WERI-Rb-1 (cell line): ENCODE measurements at regions not wholly inside any gene's neighbourhood (a gene's known extent, or its start where the extent isn't known, plus 50 kb on each side); places are given as distances from the start of the nearest gene placed in this dataset.

ENCODE experiments used
- DNase-seq: peaks from one replicate; pipeline ENCODE4 v3.0.0-alpha.2; 2020
- H3K27ac ChIP-seq: fragments of 250-450 bp; sonication (Bioruptor Pico); 2 replicates; pipeline ENCODE4 v1.5.1; 2020; ENCODE audit warnings: mild to moderate bottlenecking, moderate library complexity
- H3K27me3 ChIP-seq: fragments of 250-450 bp; sonication (Bioruptor Pico); 2 replicates; pipeline ENCODE4 v1.5.1; 2021; ENCODE audit warnings: mild to moderate bottlenecking, low read depth, moderate library complexity; ENCODE audit not compliant: insufficient read depth, severe bottlenecking
- H3K36me3 ChIP-seq: fragments of 250-450 bp; sonication (Bioruptor Pico); 2 replicates; pipeline ENCODE4 v1.5.1; 2020; ENCODE audit warnings: mild to moderate bottlenecking, moderate library complexity
- H3K4me3 ChIP-seq: 2 replicates; pipeline ENCODE4 v1.5.1; 2011; ENCODE audit warnings: low read depth, mild to moderate bottlenecking, control low read depth, low read length
- H3K9me3 ChIP-seq: fragments of 250-450 bp; sonication (Bioruptor Pico); 2 replicates; pipeline ENCODE4 v1.5.1; 2021; ENCODE audit warnings: mild to moderate bottlenecking, moderate library complexity; ENCODE audit not compliant: severe bottlenecking
- CTCF ChIP-seq: IDR thresholded peaks from 2 replicates; pipeline ENCODE4 v1.5.1; 2011; ENCODE audit warnings: low read depth, mild to moderate bottlenecking, control low read depth, inconsistent platforms, low read length

DNA sequence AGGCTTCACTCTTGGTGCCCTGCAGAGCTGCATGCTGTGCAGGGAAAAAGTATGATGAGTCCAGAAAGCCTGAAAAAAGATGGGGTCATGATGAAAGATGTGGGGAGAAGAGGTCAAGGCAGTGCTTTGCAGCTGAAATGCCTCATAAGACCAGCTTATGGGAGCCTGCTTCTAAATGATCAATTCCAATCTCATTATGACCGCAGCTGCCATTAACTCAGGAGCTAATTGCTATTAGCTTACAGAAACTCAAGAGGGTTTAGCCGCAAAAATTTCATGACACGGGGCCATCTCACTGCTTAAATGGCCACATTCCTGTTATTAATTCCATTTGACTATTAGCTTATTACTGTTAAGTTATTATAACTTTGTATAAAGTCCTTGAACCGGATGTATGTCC lies 502.9 kb upstream of the ZMIZ1 start:
- no peak overlapping the region for H3K27ac ChIP-seq
- no peak overlapping the region for H3K4me3 ChIP-seq
- TF ChIP-seq CTCF = no peak
- H3K9me3 ChIP-seq = no peaks in the 10 kb centered on the region
- H3K27me3 ChIP-seq = no peaks in the 10 kb centered on the region
- no peak for DNase-seq
- H3K36me3 ChIP-seq = no peaks in the 10 kb centered on the region

- no peak for TF ChIP-seq CTCF
- H3K27me3 ChIP-seq = no peaks in the 10 kb centered on the region
- H3K9me3 ChIP-seq = no peaks in the 10 kb centered on the region
- no peak for DNase-seq
- H3K36me3 ChIP-seq = no peaks in the 10 kb centered on the region
- no peak overlapping the region for H3K27ac ChIP-seq
- H3K4me3 ChIP-seq = no peak overlapping the region
Observed at GRCh38 chr10:78566284-78567111, 502.3 kb upstream of the ZMIZ1 start.

DNA sequence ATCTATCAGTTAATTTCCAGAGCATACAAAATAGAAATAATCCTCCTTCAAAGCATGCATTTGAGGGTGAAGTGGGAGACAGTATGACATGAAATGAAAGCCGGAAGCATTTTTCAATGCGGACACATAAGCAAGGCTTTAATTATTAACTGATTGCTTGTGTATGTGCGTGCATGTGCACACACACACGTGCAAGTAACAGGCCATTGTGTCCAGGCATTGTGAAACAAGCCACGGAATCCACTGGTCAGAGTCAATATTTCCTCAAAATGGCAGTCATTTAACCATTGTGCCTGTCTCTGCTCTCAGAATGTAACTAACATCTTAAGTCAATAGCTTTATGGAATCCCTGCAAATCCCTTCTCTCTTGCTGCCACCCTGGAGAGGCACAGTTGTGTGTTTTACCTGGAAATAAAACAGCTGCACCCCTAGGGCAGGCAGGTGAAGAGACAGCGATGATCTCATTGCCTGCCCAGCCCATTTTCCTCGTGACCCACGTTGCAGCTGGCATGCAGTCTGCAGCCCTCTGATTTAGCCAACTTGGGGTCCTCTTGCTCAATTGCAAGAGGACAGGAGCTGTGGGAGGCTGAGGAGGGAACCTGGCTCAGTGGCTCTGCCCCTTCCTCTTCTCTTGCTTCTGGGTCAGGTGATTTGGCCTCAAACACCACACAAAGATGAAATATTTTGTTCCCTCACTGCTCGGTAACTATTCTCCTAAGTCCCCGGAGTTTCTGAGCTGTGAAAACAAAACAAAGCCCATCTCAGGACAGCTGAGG lies 500.9 kb upstream of the ZMIZ1 start:
- Histone ChIP-seq H3K9me3 (no peaks in the 10 kb centered on the region), H3K27me3 (no peaks in the 10 kb centered on the region), H3K27ac (no peak overlapping the region), H3K36me3 (no peaks in the 10 kb centered on the region), H3K4me3 (no peak overlapping the region)
- DNase-seq = no peak
- no peak for TF ChIP-seq CTCF

GRCh38 chr10:78568620-78569019 lies 500.1 kb upstream of the ZMIZ1 start:
- no peak overlapping the region for H3K27ac ChIP-seq
- no peak for TF ChIP-seq CTCF
- H3K27me3 ChIP-seq = no peaks in the 10 kb centered on the region
- H3K36me3 ChIP-seq = no peaks in the 10 kb centered on the region
- no peak for DNase-seq
- no peak overlapping the region for H3K4me3 ChIP-seq
- H3K9me3 ChIP-seq = no peaks in the 10 kb centered on the region

- no peak overlapping the region for H3K27ac ChIP-seq
- H3K9me3 ChIP-seq = no peaks in the 10 kb centered on the region
- no peak overlapping the region for H3K4me3 ChIP-seq
- TF ChIP-seq CTCF = no peak
- no peak for DNase-seq
- no peaks in the 10 kb centered on the region for H3K27me3 ChIP-seq
- no peaks in the 10 kb centered on the region for H3K36me3 ChIP-seq
Observed at GRCh38 chr10:78570633-78571235, 498.0 kb upstream of the ZMIZ1 start.
